Erythroblast (primary cell): ENCODE measurements at regions not wholly inside any gene's neighbourhood (a gene's known extent, or its start where the extent isn't known, plus 50 kb on each side); places are given as distances from the start of the nearest gene placed in this dataset.
"Not testable (repeated sequence)": the region's sequence is repeated elsewhere in the genome, so short reads cannot be mapped to it uniquely, and the experiment has no call there.

Source experiments
- DNase-seq, 2 experiments: peaks; one replicate each; lab custom pipeline; 2025; lab: John Stamatoyannopoulos, UW
- GATA1 ChIP-seq: IDR thresholded peaks from 2 replicates; pipeline ENCODE4 v1.6.1; 2011; ENCODE audit warnings: low read depth, mild to moderate bottlenecking, control low read depth, low read length, moderate library complexity
- POLR2A ChIP-seq: IDR thresholded peaks from 2 replicates; pipeline ENCODE4 v1.6.1; 2011; ENCODE audit warnings: mild to moderate bottlenecking, low read length

DNA sequence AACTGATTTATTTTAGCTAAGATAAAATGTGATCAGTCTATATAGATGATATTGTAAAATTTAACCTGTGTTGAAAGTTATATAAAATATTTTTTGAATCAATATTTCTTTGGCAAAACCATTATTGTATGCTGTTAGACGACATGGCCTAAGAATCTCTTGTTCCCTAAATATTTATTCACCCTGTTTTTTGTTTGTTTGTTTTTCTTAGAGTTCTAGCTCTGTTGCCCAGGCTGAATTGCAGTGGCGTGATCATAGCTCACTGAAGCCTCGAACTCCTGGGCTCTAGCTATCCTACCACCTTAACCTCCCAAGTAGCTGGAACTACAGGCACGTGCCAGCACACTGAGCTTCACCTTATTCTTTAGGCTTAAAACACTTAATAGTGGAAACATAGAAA is 410.7 kb downstream of the ARL4A start:
- TF ChIP-seq POLR2A: no peak
- TF ChIP-seq GATA1: no peak
- no peak for DNase-seq

DNA sequence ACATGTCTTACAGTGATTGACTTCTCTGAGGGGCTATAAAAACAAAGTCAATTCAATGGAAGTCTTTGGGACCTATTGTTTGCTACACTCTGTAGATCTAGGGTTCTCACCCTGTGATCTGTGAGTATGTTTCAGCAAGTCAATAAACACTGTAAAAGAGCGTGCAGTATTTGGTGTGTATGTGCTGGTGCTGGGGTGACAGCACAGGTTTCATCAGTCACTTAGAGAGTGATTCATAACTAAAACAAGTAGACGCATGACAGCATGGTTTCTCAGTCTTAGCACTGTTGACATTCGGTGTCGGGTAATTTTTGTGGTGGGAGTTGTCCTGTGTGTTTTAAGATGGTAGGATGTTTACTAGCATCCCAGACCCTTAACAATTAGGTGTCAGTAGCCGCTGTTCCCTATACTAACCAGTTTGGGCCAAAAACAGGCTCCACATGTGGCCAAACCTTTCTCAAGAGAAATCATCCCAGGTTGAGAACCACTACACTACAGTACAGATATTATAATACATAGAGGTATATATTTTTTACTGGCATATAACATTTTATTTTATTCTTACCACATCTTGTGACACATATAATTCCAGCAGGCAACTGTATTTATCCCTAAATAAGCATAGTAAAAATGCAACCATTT is 411.8 kb downstream of the ARL4A start:
- TF ChIP-seq GATA1 (no peak), POLR2A (no peak)
- DNase-seq: no peak

DNA sequence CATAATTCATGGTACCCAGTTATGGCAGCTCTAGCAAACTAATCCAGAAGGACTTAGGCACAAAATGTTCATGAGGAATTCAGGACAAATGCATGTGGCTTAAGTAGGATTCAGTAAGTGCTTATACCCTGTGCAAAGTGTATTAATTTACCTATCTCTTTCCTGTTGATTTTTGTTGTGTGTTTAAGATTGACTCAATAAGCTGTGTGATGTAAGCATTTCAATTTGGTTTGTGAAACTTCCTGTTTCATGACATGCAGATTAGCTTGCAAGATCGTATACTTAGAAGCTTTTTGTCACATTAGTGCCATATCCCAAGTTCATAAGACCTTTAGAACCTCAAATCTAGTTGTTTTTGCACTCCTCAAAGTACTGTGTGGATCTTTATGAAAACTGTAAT is 416.7 kb downstream of the ARL4A start:
- TF ChIP-seq POLR2A (no peak), GATA1 (no peak)
- DNase-seq: peak in 1 of 2 experiments; percentile 6

DNA sequence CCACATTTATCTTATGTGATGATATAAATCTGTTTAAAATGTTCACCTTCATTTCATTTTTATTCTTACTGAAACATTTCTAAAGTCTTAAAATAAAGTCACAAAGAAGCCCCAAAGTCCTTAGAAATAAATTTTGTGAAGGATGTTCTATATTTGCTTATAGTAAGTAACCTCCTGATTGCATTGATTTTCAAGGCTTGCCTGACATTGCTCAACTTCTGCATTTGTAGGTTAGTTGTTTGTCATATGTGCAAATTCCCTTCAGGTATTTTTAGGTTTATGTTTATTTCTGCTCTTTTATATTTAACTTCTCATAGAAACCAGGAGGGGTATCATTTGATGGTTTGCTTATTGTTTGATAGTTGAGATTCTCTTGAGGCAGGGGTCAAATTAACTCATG is 417.8 kb downstream of the ARL4A start:
- TF ChIP-seq POLR2A (no peak), GATA1 (no peak)

DNA sequence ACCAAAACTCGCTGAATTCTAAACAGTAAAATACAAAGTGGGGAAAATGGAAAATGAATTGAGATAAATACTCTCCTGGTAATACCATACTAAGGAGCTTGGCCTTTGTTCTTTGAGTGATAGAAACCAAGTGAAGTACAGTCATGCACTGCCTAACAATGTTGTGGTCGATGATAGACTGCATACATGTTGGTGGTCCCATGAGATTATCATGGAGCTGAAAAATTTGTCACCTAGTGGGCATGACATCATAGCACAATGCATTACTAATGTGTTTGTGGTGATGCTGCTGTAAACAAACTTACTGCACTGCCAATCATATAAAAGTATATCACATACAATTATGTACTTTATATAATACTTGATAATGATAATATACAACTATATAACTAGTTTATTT is 419.1 kb downstream of the ARL4A start:
- DNase-seq: no peak
- TF ChIP-seq GATA1 (no peak), POLR2A (no peak)

More for the DNA sequence above, 417.8 kb downstream of the ARL4A start:
- no peak for DNase-seq

DNA sequence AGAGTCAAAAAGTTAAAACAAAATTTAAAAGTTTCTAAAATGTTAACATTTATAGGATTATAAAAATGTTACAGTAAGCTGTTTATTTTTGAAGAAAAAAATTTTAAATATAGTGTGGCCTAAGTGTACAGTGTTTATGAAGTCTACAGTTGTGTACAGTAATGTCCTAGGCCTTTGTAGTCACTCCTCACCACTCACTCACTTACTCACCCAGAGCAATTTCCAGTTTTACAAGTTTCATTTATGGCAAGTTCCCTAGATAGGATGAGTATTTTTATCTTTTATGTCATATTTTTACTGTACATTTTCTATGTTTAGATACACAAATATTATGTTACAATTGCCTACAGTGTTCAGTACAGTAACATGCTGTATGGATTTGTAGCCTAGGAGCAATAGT is 419.9 kb downstream of the ARL4A start:
- TF ChIP-seq GATA1 (no peak), POLR2A (no peak)
- no peak for DNase-seq

DNA sequence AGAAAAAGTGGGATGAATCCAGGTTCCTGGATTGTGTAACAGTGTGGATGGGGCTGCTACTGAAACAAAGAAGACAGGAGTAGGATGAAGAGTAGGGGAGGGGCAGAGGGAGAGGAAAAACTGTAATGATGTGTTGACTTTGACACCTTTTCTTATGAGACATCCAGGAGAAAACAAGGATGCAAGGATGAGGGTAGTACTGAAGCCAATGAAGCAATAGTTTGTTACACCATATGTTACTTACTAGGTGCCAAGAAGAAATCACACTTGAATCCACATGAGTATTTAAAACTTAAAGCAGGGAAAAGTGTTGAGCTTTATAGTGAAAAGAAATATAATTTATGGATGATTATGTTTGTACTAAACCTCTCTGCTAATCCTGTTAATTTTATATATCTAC is 420.6 kb downstream of the ARL4A start:
- no peak for DNase-seq
- no peak for TF ChIP-seq POLR2A
- TF ChIP-seq GATA1: no peak

DNA sequence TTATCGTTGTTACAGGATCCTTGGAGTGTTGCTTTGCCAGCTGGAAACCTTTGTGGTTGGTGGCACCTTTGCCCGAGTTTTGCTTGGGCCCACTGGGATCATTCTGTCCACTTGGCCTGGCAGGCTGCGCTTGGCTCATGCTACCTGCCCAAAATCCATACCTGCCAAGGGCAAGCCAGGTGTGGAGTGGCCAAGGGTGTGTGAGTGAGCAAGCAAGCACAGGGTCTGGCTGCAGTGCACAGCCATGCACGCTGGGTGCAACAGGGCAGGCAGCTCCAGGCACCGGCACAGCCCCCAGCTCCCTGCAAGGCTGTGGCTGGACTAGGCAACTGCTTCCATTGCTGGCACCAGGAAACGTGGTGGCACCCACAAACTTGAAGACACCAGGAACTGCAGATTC is 421.8 kb downstream of the ARL4A start:
- TF ChIP-seq POLR2A (no peak), GATA1 (no peak)
- no peak for DNase-seq

DNA sequence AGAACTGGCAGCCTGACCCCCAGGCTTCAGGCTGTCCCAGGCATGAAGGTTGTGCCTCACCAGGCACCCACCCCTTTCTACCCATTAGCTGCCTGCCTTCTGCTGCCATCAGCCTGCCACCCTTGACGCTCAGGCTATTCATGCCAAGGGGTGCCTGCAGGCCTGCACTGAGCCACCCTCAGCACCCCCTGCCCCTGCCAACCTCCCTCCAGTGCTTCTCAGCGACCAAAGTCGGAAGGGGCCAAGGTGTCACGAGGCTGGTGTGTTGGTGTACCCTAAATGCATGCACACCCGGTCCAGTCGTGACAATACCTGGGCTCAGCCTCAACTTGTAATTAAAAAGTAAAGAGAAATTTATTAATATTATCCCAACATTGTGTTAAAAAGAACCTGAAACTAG is 422.7 kb downstream of the ARL4A start:
- TF ChIP-seq GATA1: no peak
- no peak for TF ChIP-seq POLR2A
- DNase-seq: no peak

DNA sequence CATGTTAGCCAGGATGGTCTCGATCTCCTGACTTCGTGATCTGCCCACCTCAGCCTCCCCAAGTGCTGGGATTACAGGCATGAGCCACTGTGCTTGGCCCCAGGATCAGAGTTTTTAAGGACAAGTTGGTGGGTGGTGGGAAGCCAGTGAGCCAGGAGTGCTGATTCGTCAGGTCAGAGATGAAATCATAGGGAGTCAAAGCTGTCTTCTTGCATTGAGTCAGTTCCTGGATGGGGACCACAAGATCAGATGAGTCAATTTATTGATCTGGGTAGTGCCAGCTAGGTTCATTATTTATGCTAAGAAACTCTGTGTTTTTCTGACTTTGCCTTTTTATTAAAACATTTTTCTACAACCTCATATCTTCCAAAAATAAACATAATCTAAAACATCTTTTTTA is 423.8 kb downstream of the ARL4A start:
- TF ChIP-seq GATA1: no peak
- no peak for TF ChIP-seq POLR2A
- no peak for DNase-seq

DNA sequence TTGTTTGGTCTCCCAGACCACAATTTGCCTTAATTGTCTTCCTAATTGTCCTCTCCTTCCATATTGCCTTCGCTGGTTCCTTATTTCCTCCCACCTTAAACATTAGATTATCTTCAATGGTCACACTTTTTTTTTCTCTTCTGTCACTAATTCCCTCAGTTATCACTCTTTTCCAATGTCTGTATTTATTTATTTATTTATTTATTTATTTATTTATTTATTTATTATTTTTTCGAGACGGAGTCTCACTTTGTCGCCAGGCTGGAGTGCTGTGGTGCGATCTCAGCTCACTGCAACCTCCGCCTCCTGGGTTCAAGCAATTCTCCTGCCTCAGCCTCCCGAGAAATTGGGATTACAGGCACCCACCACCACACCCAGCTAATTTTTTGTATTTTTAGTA is 426.8 kb downstream of the ARL4A start:
- DNase-seq: not testable (repeated sequence)

DNA sequence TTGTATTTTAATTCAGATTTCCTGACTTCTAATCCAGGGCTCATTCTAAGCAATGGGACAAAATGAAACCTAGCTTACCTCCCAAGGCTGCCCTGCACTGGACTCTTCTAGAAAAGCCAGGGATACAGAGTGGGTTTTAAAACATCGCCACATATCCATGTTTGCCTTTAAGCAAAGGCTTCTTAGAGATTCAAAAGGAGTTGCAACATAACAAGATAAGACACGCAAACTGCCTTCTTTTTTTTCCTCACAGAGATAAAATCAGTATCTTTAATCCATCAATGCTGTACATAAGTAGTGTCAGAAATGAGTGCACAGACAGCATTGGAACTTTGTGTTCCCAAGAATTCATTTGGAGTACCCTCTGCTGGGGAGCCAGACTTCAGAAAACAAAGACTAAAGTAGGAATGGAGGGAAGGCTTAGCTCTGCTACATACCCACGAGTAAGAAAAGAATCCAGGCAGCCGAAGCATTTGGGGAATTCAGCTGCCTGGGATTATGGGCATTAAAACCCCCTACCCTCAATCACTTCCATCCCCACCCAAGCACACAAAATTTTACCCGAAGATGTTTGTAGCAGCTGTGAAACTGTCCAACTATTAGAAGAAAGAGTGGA is 427.8 kb downstream of the ARL4A start:
- TF ChIP-seq POLR2A: no peak
- no peak for TF ChIP-seq GATA1
- DNase-seq: peak in 1 of 2 experiments; percentile 2

DNA sequence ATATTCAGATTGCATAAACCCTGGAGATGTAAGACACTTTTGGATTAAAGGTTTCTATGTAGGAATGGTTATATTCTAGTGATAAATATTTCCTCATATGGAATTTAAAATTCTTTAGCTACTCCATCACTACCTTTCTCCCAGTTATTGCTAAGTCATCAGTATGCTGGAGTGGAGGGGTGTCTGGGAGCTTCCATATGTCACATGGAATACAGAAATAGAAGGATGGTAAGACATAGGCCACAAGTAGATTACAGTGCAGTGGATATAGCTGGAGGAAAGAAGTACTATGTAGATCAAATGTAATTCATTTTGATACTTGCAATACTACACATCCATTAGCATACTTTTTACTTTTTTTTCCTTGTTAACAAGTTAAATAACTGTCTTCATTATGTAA is 428.4 kb downstream of the ARL4A start:
- no peak for DNase-seq
- TF ChIP-seq POLR2A: no peak
- no peak for TF ChIP-seq GATA1

DNA sequence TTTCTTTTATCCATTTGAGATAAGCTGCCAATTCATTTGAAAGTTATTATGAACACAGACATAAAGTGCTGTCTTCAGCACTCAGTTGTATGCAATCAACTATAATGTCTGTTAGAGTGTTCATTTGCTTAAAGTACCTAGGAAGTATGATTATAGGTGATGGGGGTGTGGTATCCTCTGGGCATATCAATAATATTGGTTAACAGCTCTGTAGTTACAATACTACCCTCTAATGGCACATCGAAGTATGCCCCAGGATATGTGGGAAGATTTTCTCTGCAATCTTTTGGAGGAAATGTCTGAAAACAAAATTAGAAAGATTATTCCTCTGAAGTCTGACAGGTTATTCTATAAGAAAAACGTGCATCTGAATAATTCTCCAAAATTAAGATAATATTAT is 429.7 kb downstream of the ARL4A start:
- no peak for TF ChIP-seq GATA1
- TF ChIP-seq POLR2A: no peak
- peak; percentile 4 to 33 for DNase-seq

DNA sequence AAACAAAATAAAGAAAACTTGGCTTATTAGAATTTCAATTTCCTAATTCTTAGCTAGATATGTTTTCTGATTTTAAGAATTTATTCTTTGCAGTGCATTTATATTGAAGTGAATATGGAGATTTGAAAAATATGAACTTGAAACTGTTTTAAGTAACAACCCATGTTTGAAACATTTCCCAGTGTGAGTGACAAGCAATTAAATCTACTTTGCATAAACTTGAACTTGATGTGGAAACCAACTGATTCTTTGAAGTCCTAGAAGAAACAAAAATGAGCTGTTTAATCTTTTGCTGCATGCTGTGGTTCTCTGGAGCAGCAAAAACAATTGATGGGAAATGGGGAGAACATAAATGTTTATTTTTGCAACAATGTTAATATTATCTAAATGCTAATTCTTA is 430.2 kb downstream of the ARL4A start:
- DNase-seq: no peak
- TF ChIP-seq GATA1 (no peak), POLR2A (no peak)

DNA sequence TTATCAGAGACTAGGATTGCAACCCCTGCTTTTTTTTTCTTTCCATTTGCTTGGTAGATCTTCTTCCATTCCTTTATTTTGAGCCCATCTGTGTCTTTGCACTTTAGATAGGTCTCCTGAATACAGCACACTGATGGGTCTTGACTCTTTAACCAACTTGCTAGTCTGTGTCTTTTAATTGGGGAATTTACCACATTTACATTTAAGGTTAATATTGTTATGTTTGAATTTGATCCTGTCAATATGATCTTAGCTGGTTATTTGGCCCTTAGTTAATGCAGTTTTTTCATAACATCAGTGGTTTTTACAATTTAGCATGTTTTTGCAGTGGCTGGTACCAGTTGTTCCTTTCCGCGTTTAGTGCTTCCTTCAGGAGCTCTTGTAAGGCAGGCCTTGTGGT is 437.2 kb downstream of the ARL4A start:
- not testable (repeated sequence) for DNase-seq
